Muscle of leg (tissue), 3 donors: ENCODE measurements at regions not wholly inside any gene's neighbourhood (a gene's known extent, or its start where the extent isn't known, plus 50 kb on each side); places are given as distances from the start of the nearest gene placed in this dataset.
A peak's percentile ranks its signal among the peaks of the same experiment; 100 is the strongest.
"Not testable (repeated sequence)": the region's sequence is repeated elsewhere in the genome, so short reads cannot be mapped to it uniquely, and the experiment has no call there.

Experiments
- DNase-seq: peaks from one replicate; pipeline ENCODE4 v3.0.0; 2013
- H3K27ac ChIP-seq: one replicate; pipeline ENCODE4 v1.5.1; 2013; ENCODE audit warnings: mild to moderate bottlenecking, low read length, control low read depth
- H3K27me3 ChIP-seq: one replicate; pipeline ENCODE4 v1.6.1; 2013; ENCODE audit warnings: low read length; ENCODE audit not compliant: control insufficient read depth, insufficient read depth
- H3K36me3 ChIP-seq: one replicate; pipeline ENCODE4 v1.6.1; 2013; ENCODE audit warnings: low read length; ENCODE audit not compliant: control insufficient read depth, insufficient read depth
- H3K4me1 ChIP-seq: one replicate; pipeline ENCODE4 v1.6.1; 2013; ENCODE audit warnings: low read length; ENCODE audit not compliant: control insufficient read depth, insufficient read depth
- H3K4me3 ChIP-seq: one replicate; pipeline ENCODE4 v1.5.1; 2013; ENCODE audit warnings: low read length, control low read depth
- H3K9me3 ChIP-seq: replicated peaks from 2 replicates; pipeline ENCODE4 v1.6.1; 2013; ENCODE audit warnings: low read depth, low read length; ENCODE audit not compliant: control insufficient read depth
- WGBS: methylation state at CpG from one replicate; pipeline ENCODE4 v1.1.5; 2013; ENCODE audit warnings: missing lambda C conversion rate; ENCODE audit not compliant: insufficient coverage; 5-methylcytosine and 5-hydroxymethylcytosine counted together

DNA sequence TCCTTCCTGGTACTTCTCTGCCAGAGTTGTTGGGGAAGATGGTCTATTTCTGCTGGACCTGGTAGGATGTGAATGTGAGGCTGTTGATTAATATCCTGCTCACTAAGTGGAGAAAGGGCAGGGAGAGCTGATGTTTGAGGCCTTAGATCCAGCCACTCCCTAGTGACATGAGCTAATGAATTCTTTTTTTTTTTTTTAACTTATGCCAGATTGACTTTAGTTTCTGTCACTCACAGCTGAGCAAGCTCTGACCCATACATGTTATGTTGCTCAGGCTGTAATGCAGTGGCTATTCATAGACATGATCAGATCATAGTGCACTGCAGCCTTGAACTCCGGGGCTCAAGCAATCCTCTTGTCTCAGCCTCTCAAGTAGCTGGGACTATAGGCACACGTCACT is 75.1 kb upstream of the SPRY4 start:
- peaks cover 22% of the 10 kb centered on the region for H3K4me1 ChIP-seq
- peak; percentile 41 for DNase-seq
- H3K36me3 ChIP-seq, result no peaks in the 10 kb centered on the region
- peak overlapping the region; percentile 2 for H3K27ac ChIP-seq
- no CpG with 5 or more reads among the region's 2 CpGs for WGBS
- H3K9me3 ChIP-seq, result peaks cover 2% of the 10 kb centered on the region
- no peak overlapping the region for H3K4me3 ChIP-seq
- H3K27me3 ChIP-seq, result no peaks in the 10 kb centered on the region

DNA sequence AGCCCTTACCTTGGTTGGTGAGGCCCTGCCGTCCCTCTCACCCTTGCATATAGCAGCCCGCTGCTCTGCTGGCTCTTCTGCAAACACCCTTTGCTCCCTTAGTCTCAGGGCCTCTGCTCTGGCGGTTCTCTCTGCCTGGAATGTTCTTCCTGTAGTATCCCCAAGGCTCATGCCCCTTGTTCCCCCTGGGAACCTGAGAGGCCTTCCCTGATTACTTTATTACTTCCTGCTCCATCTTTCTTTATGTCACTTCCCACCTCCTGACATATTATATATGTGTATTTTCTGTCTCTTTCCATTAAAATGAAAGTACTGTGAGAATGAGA is 73.9 kb upstream of the SPRY4 start:
- no peak overlapping the region for H3K27ac ChIP-seq
- H3K27me3 ChIP-seq, result no peaks in the 10 kb centered on the region
- no peak overlapping the region for H3K4me3 ChIP-seq
- no peak for DNase-seq
- H3K9me3 ChIP-seq, result peaks cover 2% of the 10 kb centered on the region
- 75% methylated on average over 3 of the region's 3 CpGs for WGBS
- H3K36me3 ChIP-seq, result no peaks in the 10 kb centered on the region
- H3K4me1 ChIP-seq, result peaks cover 12% of the 10 kb centered on the region

DNA sequence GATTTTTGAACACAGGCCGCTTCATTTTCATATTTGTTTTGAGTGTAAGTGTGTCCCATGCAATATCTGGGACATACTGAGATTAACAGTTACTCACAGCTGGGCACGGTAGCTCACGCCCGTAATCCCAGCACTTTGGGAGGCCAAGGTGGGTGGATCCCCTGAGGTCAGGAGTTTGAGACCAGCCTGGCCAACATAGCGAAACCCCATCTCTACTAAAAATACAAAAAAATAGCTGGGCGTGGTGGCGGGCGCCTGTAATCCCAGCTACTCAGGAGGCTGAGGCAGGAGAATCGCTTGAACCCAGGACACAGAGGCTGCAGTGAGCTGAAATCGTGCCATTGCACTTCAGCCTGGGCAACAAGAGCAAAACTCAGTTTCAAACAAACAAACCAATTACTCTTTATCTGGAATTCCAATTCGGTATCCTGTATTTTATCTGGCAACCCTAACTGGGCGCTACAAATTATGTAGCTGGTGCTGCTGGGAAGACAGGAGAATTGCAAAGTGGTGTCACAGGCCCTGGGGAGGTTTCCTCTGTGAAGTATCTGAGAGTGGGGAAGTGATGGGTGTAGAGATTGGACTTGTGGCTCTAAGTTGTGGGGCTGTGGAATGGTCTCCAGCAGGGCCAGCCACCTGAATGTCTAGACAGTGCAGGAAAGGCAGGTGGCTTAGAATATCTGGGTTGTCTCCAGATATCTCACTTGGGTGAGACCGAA is 73.3 kb upstream of the SPRY4 start:
- WGBS, result 91% methylated on average over 8 of the region's 13 CpGs
- not testable (repeated sequence) for H3K4me3 ChIP-seq, H3K4me1 ChIP-seq, H3K27me3 ChIP-seq, H3K36me3 ChIP-seq, H3K9me3 ChIP-seq, DNase-seq, H3K27ac ChIP-seq

- peaks cover 10% of the 10 kb centered on the region for H3K4me1 ChIP-seq
- H3K27me3 ChIP-seq, result no peaks in the 10 kb centered on the region
- WGBS, result 91% methylated on average over 3 of the region's 3 CpGs
- H3K4me3 ChIP-seq, result no peak overlapping the region
- H3K9me3 ChIP-seq, result peaks cover 2% of the 10 kb centered on the region
- no peak for DNase-seq
- H3K27ac ChIP-seq, result no peak overlapping the region
- no peaks in the 10 kb centered on the region for H3K36me3 ChIP-seq
These were observed 72.4 kb upstream of the SPRY4 start for GRCh38 chr5:142397178-142397577.

DNA sequence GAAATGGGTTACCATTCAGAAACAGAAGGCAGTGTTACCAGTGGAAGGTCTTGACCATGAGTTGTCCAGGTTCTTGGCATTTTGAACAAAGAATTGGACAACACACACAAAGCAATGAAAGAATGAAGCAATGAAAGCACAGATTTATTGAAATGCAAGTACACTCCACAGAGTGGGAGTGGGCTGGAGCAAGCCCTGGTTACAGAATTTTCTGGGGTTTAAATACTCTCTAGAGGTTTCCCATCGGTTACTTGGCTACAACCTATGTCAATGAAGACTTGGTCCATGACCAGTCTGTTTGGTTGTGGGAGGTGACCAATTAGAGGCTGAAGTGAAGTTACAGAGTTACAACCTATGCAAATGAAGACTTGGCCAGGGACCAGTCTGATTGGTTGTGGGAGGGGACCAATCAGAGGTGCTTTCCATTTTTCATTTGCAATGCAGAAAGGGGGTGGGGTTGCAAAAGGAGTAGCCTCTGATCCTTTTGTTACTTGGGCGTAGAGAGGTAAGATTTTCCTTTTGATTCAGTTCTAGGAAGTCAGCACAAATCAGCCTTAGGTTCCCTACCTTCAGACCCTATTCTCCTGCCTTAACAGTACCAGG is 71.7 kb upstream of the SPRY4 start:
- Histone ChIP-seq H3K27me3 (no peaks in the 10 kb centered on the region), H3K4me1 (peaks cover 14% of the 10 kb centered on the region), H3K9me3 (peaks cover 2% of the 10 kb centered on the region), H3K27ac (no peak overlapping the region), H3K36me3 (no peaks in the 10 kb centered on the region), H3K4me3 (no peak overlapping the region)
- 100% methylated on average over 1 of the region's 2 CpGs for WGBS
- DNase-seq, result no peak

GRCh38 chr5:142395334-142395733 is 70.5 kb upstream of the SPRY4 start:
- Histone ChIP-seq H3K4me3 (no peak overlapping the region), H3K27ac (no peak overlapping the region), H3K9me3 (peaks cover 2% of the 10 kb centered on the region), H3K36me3 (no peaks in the 10 kb centered on the region), H3K4me1 (peaks cover 20% of the 10 kb centered on the region), H3K27me3 (no peaks in the 10 kb centered on the region)
- 42% methylated on average over 3 of the region's 4 CpGs for WGBS
- no peak for DNase-seq

DNA sequence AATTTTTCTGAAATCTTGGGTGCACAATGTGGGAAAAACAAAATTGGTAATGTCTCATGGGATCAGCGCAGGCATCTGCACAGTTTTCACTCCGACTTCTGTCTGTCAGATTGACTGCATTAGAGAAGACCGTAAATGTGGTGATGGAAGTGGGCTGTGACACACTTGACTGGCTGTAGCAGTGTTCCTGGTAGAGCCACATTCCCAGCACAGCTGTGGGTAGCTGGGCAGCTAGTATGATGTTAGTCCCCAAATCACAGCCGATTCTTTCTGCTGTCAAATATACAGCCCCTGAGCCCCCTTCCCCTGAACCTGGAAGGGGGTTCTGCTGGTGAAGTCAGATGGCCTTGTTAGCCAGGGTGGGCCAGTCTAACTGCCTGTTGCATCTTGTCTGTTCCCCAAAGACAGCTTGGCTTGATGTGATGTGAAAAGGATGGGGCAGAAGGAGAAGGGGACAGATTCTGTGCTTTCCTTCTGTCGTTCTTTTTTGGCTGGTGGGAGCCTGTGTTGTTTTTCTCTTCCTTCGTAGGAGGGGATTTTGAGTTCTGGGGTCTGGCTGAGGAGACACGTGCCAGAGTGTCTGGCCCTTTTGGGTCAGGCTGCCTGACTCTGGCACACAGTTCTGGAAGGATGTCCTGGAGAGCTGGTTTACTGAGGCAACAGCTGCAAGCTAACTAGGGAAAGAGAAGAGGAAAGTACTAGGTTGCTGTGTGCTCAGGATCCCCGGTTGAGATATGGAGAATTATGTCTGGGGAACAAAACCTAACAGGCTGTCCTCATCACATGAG is 66.4 kb upstream of the SPRY4 start:
- Histone ChIP-seq H3K27me3 (peaks cover 2% of the 10 kb centered on the region), H3K27ac (peak overlapping the region; percentile 90), H3K9me3 (peaks cover under 1% of the 10 kb centered on the region), H3K36me3 (no peaks in the 10 kb centered on the region), H3K4me3 (no peak overlapping the region), H3K4me1 (peaks cover 37% of the 10 kb centered on the region)
- 17% methylated on average over 5 of the region's 8 CpGs for WGBS
- peak; percentile 62 for DNase-seq

GRCh38 chr5:142390334-142390733 is 65.5 kb upstream of the SPRY4 start:
- peaks cover 37% of the 10 kb centered on the region for H3K4me1 ChIP-seq
- H3K27ac ChIP-seq, result peak overlapping the region; percentile 90
- H3K27me3 ChIP-seq, result peaks cover 2% of the 10 kb centered on the region
- H3K9me3 ChIP-seq, result no peaks in the 10 kb centered on the region
- no peaks in the 10 kb centered on the region for H3K36me3 ChIP-seq
- no peak overlapping the region for H3K4me3 ChIP-seq
- 0% methylated on average over 3 of the region's 3 CpGs for WGBS
- DNase-seq, result peak; percentile 75

GRCh38 chr5:142388696-142389095 is 63.9 kb upstream of the SPRY4 start:
- WGBS, result 90% methylated on average over 1 of the region's 1 CpG
- H3K27ac ChIP-seq, result no peak overlapping the region

DNA sequence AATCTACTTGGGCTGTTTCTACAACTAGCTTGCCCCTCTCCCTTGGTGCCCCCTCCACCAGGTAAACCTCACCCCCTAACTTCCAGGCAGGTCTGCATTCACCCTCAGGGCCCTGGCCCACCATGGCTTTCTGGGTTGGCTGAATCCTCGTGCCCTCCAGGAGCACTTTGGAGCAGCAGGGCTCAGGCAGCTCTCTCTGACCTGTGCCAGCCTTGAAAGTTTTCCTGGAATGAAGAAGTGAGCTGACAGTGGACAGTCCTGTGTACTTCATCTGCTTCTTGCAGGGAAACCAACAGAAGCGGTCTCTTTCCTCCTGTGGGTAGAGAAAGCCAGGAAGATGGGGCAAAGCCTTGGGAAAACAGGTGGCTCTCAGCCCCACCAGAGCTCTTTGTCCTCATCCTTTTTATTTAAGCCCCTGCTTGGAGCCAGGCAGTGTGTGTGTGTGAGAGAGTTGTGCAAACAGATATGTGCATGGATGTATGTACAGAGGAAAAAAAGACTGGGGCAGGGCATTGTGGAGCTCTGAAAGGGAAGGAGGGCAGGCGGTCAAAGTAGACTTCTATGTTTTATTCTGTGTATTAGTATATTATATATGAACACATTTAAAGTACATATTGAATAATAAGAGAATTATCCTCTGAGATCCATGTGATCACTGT is 62.3 kb upstream of the SPRY4 start:
- no peaks in the 10 kb centered on the region for H3K36me3 ChIP-seq
- no peak overlapping the region for H3K4me3 ChIP-seq
- WGBS, result no CpG with 5 or more reads among the region's 3 CpGs
- no peaks in the 10 kb centered on the region for H3K9me3 ChIP-seq
- H3K27ac ChIP-seq, result no peak overlapping the region
- DNase-seq, result no peak
- H3K27me3 ChIP-seq, result peaks cover 2% of the 10 kb centered on the region
- H3K4me1 ChIP-seq, result peaks cover 44% of the 10 kb centered on the region

More at GRCh38 chr5:142388696-142389095, 63.9 kb upstream of the SPRY4 start:
- H3K27me3 ChIP-seq, result peaks cover 2% of the 10 kb centered on the region
- DNase-seq, result no peak
- H3K9me3 ChIP-seq, result no peaks in the 10 kb centered on the region
- H3K4me3 ChIP-seq, result no peak overlapping the region
- H3K4me1 ChIP-seq, result peaks cover 39% of the 10 kb centered on the region
- H3K36me3 ChIP-seq, result no peaks in the 10 kb centered on the region
